H1 (cell line): ENCODE measurements at regions not wholly inside any gene's neighbourhood (a gene's known extent, or its start where the extent isn't known, plus 50 kb on each side); places are given as distances from the start of the nearest gene placed in this dataset.
A peak's percentile ranks its signal among the peaks of the same experiment; 100 is the strongest.

ENCODE experiments used
- CTCF ChIA-PET: fragments of 300-600 bp; sonication (Branson Sonifier 250); formaldehyde crosslinking; loops from one replicate; lab custom pipeline; 2021; ENCODE audit not compliant: partially characterized antibody; lab: Charles Lee
- POLR2A ChIA-PET: fragments of 300-600 bp; sonication (Branson Sonifier 250); formaldehyde crosslinking; loops from one replicate; lab custom pipeline; 2021; ENCODE audit warnings: inconsistent platforms; ENCODE audit not compliant: partially characterized antibody; lab: Charles Lee
- DNase-seq, 2 experiments: peaks; one replicate each; pipeline versions ENCODE4 v3.0.0 to v3.0.0-alpha.2; 2010 to 2022; ENCODE audit warnings: low spot score in 2 of 2, low read depth in 1 of 2, mixed read lengths in 1 of 2
- FAIRE-seq: peaks from 2 replicates; lab custom pipeline; 2011; peaks lifted over from hg19 to GRCh38; lab: Jason Lieb, UNC
- H2AFZ ChIP-seq: 2 replicates; pipeline ENCODE4 v1.8.1; 2012; ENCODE audit warnings: low read length, inconsistent platforms
- H2AK5ac ChIP-seq: 2 replicates; pipeline ENCODE4 v1.6.1; 2013; ENCODE audit warnings: low read depth, low read length
- H2BK120ac ChIP-seq: replicated peaks from 2 replicates; pipeline ENCODE3; 2013; ENCODE audit warnings: low read depth, low read length, inconsistent platforms
- H2BK12ac ChIP-seq: 2 replicates; pipeline ENCODE4 v1.6.1; 2013; ENCODE audit warnings: low read depth, low read length
- H2BK15ac ChIP-seq: 2 replicates; pipeline ENCODE4 v1.6.1; 2013; ENCODE audit warnings: low read length
- H2BK20ac ChIP-seq: 2 replicates; pipeline ENCODE4 v1.6.1; 2013; ENCODE audit warnings: low read length
- H2BK5ac ChIP-seq: 2 replicates; pipeline ENCODE4 v1.6.1; 2013; ENCODE audit warnings: low read depth, low read length
- H3K14ac ChIP-seq: 2 replicates; pipeline ENCODE4 v1.6.1; 2013; ENCODE audit warnings: inconsistent platforms; ENCODE audit not compliant: insufficient read length
- H3K18ac ChIP-seq: 2 replicates; pipeline ENCODE4 v1.6.1; 2013; ENCODE audit warnings: low read length; ENCODE audit errors: extremely low read depth
- H3K23ac ChIP-seq: 2 replicates; pipeline ENCODE4 v1.6.1; 2013; ENCODE audit warnings: inconsistent platforms; ENCODE audit not compliant: insufficient read length
- H3K23me2 ChIP-seq: 2 replicates; pipeline ENCODE4 v1.6.1; 2013; ENCODE audit warnings: low read depth, low read length
- H3K27ac ChIP-seq: 2 replicates; pipeline ENCODE4 v1.6.1; 2011; ENCODE audit warnings: low read depth, low read length, inconsistent platforms
- H3K27me3 ChIP-seq, 4 experiments: replicated peaks in 1 of 4; 1 replicate in 1 of 4; 2 replicates in 3 of 4; pipeline versions ENCODE4 v1.6.1 to v1.8.1; 2011 to 2013; ENCODE audit warnings: low read length in 3 of 4, mild to moderate bottlenecking in 3 of 4, inconsistent platforms in 2 of 4, mixed read lengths in 2 of 4, moderate library complexity in 1 of 4; ENCODE audit not compliant: control insufficient read depth in 3 of 4, insufficient read depth in 3 of 4; ENCODE audit errors: extremely low read depth in 1 of 4
- H3K36me3 ChIP-seq, 4 experiments: 2 replicates each; pipeline versions ENCODE4 v1.6.1 to v1.8.1; 2011 to 2013; ENCODE audit warnings: mild to moderate bottlenecking in 4 of 4, low read length in 3 of 4, moderate library complexity in 2 of 4, control low read depth in 1 of 4, inconsistent platforms in 1 of 4; ENCODE audit not compliant: insufficient read depth in 4 of 4, control insufficient read depth in 2 of 4
- H3K4ac ChIP-seq: replicated peaks from 2 replicates; pipeline ENCODE3; 2013; ENCODE audit warnings: low read length, low read depth, mixed read lengths, inconsistent platforms; ENCODE audit not compliant: insufficient read length
- H3K4me1 ChIP-seq, 4 experiments: replicated peaks in 1 of 4; 1 replicate in 1 of 4; 2 replicates in 3 of 4; pipeline versions ENCODE4 v1.6.1 to v1.8.1; 2011 to 2013; ENCODE audit warnings: low read length in 3 of 4, inconsistent platforms in 2 of 4, mixed read lengths in 1 of 4; ENCODE audit not compliant: insufficient read depth in 4 of 4, control insufficient read depth in 3 of 4
- H3K4me2 ChIP-seq, 2 experiments: 2 replicates each; pipeline versions ENCODE4 v1.6.1 to v1.8.1; 2011 to 2013; ENCODE audit warnings: low read depth in 2 of 2, low read length in 2 of 2, control low read depth in 1 of 2, inconsistent platforms in 1 of 2, mild to moderate bottlenecking in 1 of 2; ENCODE audit not compliant: insufficient read depth in 1 of 2
- H3K4me3 ChIP-seq, 4 experiments: fragments of 200-600, 300-600 bp in 1 of 4; sonication (generic), shearing (Covaris generic), sonication (Bioruptor Twin) in 1 of 4; 2 replicates each; pipeline versions ENCODE4 v1.5.1 to v1.8.1; 2011 to 2016; ENCODE audit warnings: low read length in 4 of 4, low read depth in 3 of 4, control low read depth in 2 of 4, inconsistent platforms in 2 of 4, mild to moderate bottlenecking in 2 of 4, mixed read lengths in 1 of 4, moderate library complexity in 1 of 4; ENCODE audit not compliant: insufficient read depth in 2 of 4; ENCODE audit errors: extremely low read depth in 1 of 4
- H3K56ac ChIP-seq: replicated peaks from 2 replicates; pipeline ENCODE3; 2013; ENCODE audit warnings: low read depth, mild to moderate bottlenecking, mixed read lengths, low read length, inconsistent platforms; ENCODE audit not compliant: insufficient read length
- H3K79me1 ChIP-seq: 2 replicates; pipeline ENCODE4 v1.6.1; 2013; ENCODE audit warnings: low read depth, low read length, control low read depth
- H3K79me2 ChIP-seq, 2 experiments: 2 replicates each; pipeline versions ENCODE4 v1.6.1 to v1.8.1; 2012 to 2013; ENCODE audit warnings: low read length in 2 of 2, mild to moderate bottlenecking in 2 of 2, inconsistent platforms in 1 of 2; ENCODE audit not compliant: insufficient read depth in 2 of 2, control insufficient read depth in 1 of 2
- H3K9ac ChIP-seq, 4 experiments: replicated peaks in 1 of 4; 1 replicate in 1 of 4; 2 replicates in 3 of 4; pipeline versions ENCODE4 v1.6.1 to v1.8.1; 2011 to 2013; ENCODE audit warnings: low read depth in 3 of 4, low read length in 3 of 4, control low read depth in 2 of 4, mild to moderate bottlenecking in 2 of 4, moderate library complexity in 2 of 4, inconsistent platforms in 1 of 4; ENCODE audit errors: extremely low read depth in 1 of 4
- H3K9me3 ChIP-seq, 2 experiments: 2 replicates each; pipeline versions ENCODE4 v1.6.1 to v1.8.1; 2012 to 2013; ENCODE audit warnings: mild to moderate bottlenecking in 2 of 2, moderate library complexity in 2 of 2, control low read depth in 1 of 2, inconsistent platforms in 1 of 2, low read depth in 1 of 2, low read length in 1 of 2, mixed read lengths in 1 of 2; ENCODE audit not compliant: insufficient read depth in 2 of 2
- H4K20me1 ChIP-seq, 2 experiments: replicated peaks in 1 of 2; 2 replicates each; pipeline versions ENCODE3 to v1.8.1; 2011 to 2013; ENCODE audit warnings: inconsistent platforms in 2 of 2, low read length in 2 of 2, mild to moderate bottlenecking in 1 of 2; ENCODE audit not compliant: insufficient read depth in 2 of 2, control insufficient read depth in 1 of 2
- H4K5ac ChIP-seq: 2 replicates; pipeline ENCODE4 v1.6.1; 2013; ENCODE audit warnings: low read length, low read depth, mixed read lengths, inconsistent platforms; ENCODE audit not compliant: insufficient read length
- H4K8ac ChIP-seq: 2 replicates; pipeline ENCODE4 v1.8.0; 2013; ENCODE audit warnings: mild to moderate bottlenecking, moderate library complexity, low read length, inconsistent platforms; ENCODE audit not compliant: insufficient read depth; ENCODE audit errors: extremely low read depth
- H4K91ac ChIP-seq: replicated peaks from 2 replicates; pipeline ENCODE3; 2013; ENCODE audit warnings: low read length, mixed read lengths, inconsistent platforms; ENCODE audit not compliant: insufficient read length
- ASH2L ChIP-seq: fragments of 200-600, 300-600 bp; sonication (generic); IDR thresholded peaks from one replicate; pipeline ENCODE4 v1.7.1; 2017; ENCODE audit warnings: low read length
- ATF3 ChIP-seq: IDR thresholded peaks from 2 replicates; pipeline ENCODE4 v1.6.1; 2011; ENCODE audit warnings: low read depth, mild to moderate bottlenecking, low read length; ENCODE audit not compliant: insufficient read depth
- BCL11A ChIP-seq, 2 experiments: IDR thresholded peaks; one replicate each; pipeline ENCODE4 v1.6.1; 2011; ENCODE audit warnings: low read depth in 2 of 2, low read length in 2 of 2, mild to moderate bottlenecking in 2 of 2
- CTCF ChIP-seq, 3 experiments: IDR thresholded peaks; 1 replicate in 2 of 3; 2 replicates in 1 of 3; pipeline versions ENCODE4 v1.5.1 to v1.6.1; 2011; ENCODE audit warnings: low read length in 3 of 3, mild to moderate bottlenecking in 3 of 3, inconsistent platforms in 2 of 3, low read depth in 1 of 3, moderate library complexity in 1 of 3; ENCODE audit not compliant: insufficient read depth in 1 of 3; ENCODE audit errors: control extremely low read depth in 1 of 3
- E2F6 ChIP-seq: IDR thresholded peaks from 2 replicates; pipeline ENCODE4 v1.6.1; 2012; ENCODE audit warnings: inconsistent platforms
- KDM4A ChIP-seq: IDR thresholded peaks from one replicate; pipeline ENCODE4 v1.7.1; 2012; ENCODE audit warnings: low read depth, mild to moderate bottlenecking, moderate library complexity, low read length, inconsistent platforms; ENCODE audit not compliant: severe bottlenecking
- MAX ChIP-seq: IDR thresholded peaks from 2 replicates; pipeline ENCODE4 v1.6.1; 2012; ENCODE audit warnings: inconsistent platforms
- RAD21 ChIP-seq, 2 experiments: IDR thresholded peaks in 1 of 2; conservative IDR thresholded peaks in 1 of 2; 2 replicates each; pipeline ENCODE4 v1.6.1; 2011; ENCODE audit warnings: low read depth in 2 of 2, low read length in 2 of 2, improper control_type of control experiment in 1 of 2, inconsistent platforms in 1 of 2, mild to moderate bottlenecking in 1 of 2, moderate library complexity in 1 of 2
- WGBS, 2 experiments: shearing (Covaris generic) in 1 of 2; methylation state at CpG; one replicate each; pipeline versions ENCODE4 v1.1.6 to v1.1.7; 2013 to 2015; ENCODE audit warnings: low lambda C conversion rate in 2 of 2, mixed read lengths in 2 of 2, inconsistent platforms in 1 of 2, low coverage in 1 of 2, missing lambda C conversion rate in 1 of 2; ENCODE audit not compliant: insufficient replicate concordance in 2 of 2, insufficient coverage in 1 of 2, insufficient read length in 1 of 2; ENCODE audit errors: extremely low coverage in 1 of 2, missing lambda C conversion rate in 1 of 2; 5-methylcytosine and 5-hydroxymethylcytosine counted together

DNA sequence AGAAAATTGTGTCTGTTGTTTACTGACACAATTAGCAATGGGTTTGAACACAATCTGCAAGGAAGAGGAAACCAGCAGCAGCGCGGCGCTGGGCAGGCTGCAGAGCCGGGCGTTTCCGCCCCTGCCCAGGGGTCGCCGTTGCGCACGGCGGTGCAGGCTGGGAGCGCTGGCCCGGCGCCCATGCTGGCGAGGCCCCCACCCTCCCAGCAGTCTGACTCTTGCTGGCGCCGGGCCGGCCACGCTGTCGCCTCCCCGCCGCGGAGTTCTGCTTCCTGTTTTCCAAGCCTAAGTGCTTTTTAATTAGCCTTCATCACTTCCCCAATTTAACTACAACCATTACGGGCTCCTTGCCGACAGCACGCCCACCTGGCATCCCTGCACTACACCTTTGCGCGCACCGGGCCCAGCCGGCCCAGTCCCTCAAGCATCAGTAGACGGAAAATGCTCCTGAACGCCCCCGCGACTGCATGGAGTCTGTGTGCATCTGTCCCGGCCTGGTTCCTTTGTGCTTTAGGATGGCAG, 212.1 kb downstream of the GXYLT1 start:
- ChIA-PET POLR2A (no interaction called here), CTCF (no interaction called here)
- no peak overlapping the region for H2AFZ ChIP-seq
- WGBS, 2 experiments = 5% methylated on average over 27 of the region's 35 CpGs; no CpG with 5 or more reads in 1 of the 2 experiments
- H4K8ac ChIP-seq = peak overlapping the region; percentile 39; the same call in 1 of the 2 replicates
- H3K9ac ChIP-seq = no peak overlapping the region; a peak in 3 of 7 replicates
- no peak overlapping the region for H4K5ac ChIP-seq
- H2BK120ac ChIP-seq = no peak overlapping the region
- peaks cover 6 to 11% of the 10 kb centered on the region in 2 experiments; a peak in 3 of 4 replicates for H3K9me3 ChIP-seq
- H3K79me1 ChIP-seq = no peaks in the 10 kb centered on the region
- H3K14ac ChIP-seq = no peak overlapping the region
- peak; percentile 72 for TF ChIP-seq ASH2L
- peak; percentile 29 for TF ChIP-seq KDM4A
- TF ChIP-seq RAD21 (IDR thresholded peaks at IDR 0.05 in 1 of 2, conservative IDR thresholded peaks at IDR 0.05 in 1 of 2; ENCODE audit: low read depth in 2 of 2, low read length in 2 of 2) = peak in 1 of 2 experiments; percentile 23; a peak in 1 of 4 replicates
- TF ChIP-seq MAX = 0 out of 2 replicates have a peak, but pooled peaks have one; percentile 10
- TF ChIP-seq E2F6 = peak; percentile 23; the same call in 1 of the 2 replicates
- TF ChIP-seq CTCF (IDR thresholded peaks at IDR 0.05; ENCODE audit: control extremely low read depth in 1 of 3, insufficient read depth in 1 of 3, low read depth in 1 of 3, low read length in 3 of 3) = peak in 2 of 3 experiments; percentile 4 to 5; a peak in 1 of 4 replicates
- no peak for TF ChIP-seq BCL11A (IDR thresholded peaks at IDR 0.05; ENCODE audit: low read depth in 2 of 2, low read length in 2 of 2)
- no peak for TF ChIP-seq ATF3
- peaks cover 0 to 2% of the 10 kb centered on the region in 2 experiments for H4K20me1 ChIP-seq
- no peaks in the 10 kb centered on the region for H3K36me3 ChIP-seq
- no peak overlapping the region; the same call in 1 of the 2 replicates for H3K18ac ChIP-seq
- no peak overlapping the region for H2BK15ac ChIP-seq
- H3K56ac ChIP-seq = no peak overlapping the region
- peaks cover 2 to 7% (median 5%) of the 10 kb centered on the region in 4 experiments; a peak in 6 of 7 replicates for H3K4me1 ChIP-seq
- 0 out of 2 replicates have a peak overlapping the region, but pooled peaks have one; percentile 12 for H2BK12ac ChIP-seq
- H3K4me3 ChIP-seq = peak overlapping the region; percentile 37 to 60 (median 50)
- H2AK5ac ChIP-seq = no peak overlapping the region
- H3K23me2 ChIP-seq = peaks cover 8% of the 10 kb centered on the region; the same call in 1 of the 2 replicates
- no peak for FAIRE-seq
- H3K4me2 ChIP-seq = peak overlapping the region; percentile 82 to 85
- no peak overlapping the region for H3K23ac ChIP-seq
- no peaks in the 10 kb centered on the region for H3K79me2 ChIP-seq
- H3K4ac ChIP-seq = no peak overlapping the region
- H3K27ac ChIP-seq = no peak overlapping the region
- H2BK20ac ChIP-seq = no peak overlapping the region
- no peak overlapping the region for H4K91ac ChIP-seq
- peaks cover 9 to 42% (median 38%) of the 10 kb centered on the region in 4 experiments for H3K27me3 ChIP-seq
- peak in 1 of 2 experiments; percentile 66 for DNase-seq
- H2BK5ac ChIP-seq = no peak overlapping the region
